Lung (tissue), 11 donors: ENCODE measurements at regions not wholly inside any gene's neighbourhood (a gene's known extent, or its start where the extent isn't known, plus 50 kb on each side); places are given as distances from the start of the nearest gene placed in this dataset.
"Not testable (repeated sequence)": the region's sequence is repeated elsewhere in the genome, so short reads cannot be mapped to it uniquely, and the experiment has no call there.

Source experiments
- ATAC-seq: fragments of 200-7000 bp; cut with Tn5 transposase; one replicate; pipeline ENCODE4 v1.9.1; 2020; ENCODE audit warnings: moderate number of reproducible peaks; ENCODE audit not compliant: insufficient read depth, low FRiP score
- DNase-seq, 3 donors: peaks; one replicate each; pipeline ENCODE4 v3.0.0-alpha.2; 2013 to 2017
- H3K27ac ChIP-seq, 2 donors: one replicate each; pipeline ENCODE4 v1.5.1; 2013; ENCODE audit warnings: mild to moderate bottlenecking in 2 of 2, moderate library complexity in 2 of 2, control low read depth in 1 of 2, inconsistent platforms in 1 of 2, low read depth in 1 of 2, low read length in 1 of 2
- H3K27me3 ChIP-seq, 3 donors: one replicate each; pipeline ENCODE4 v1.5.1; 2013; ENCODE audit warnings: low read length in 2 of 3; ENCODE audit not compliant: control insufficient read depth in 3 of 3, insufficient read depth in 3 of 3
- H3K36me3 ChIP-seq, 4 donors: one replicate each; pipeline ENCODE4 v1.5.1; 2013; ENCODE audit warnings: low read length in 4 of 4, mild to moderate bottlenecking in 1 of 4, moderate library complexity in 1 of 4; ENCODE audit not compliant: control insufficient read depth in 4 of 4, insufficient read depth in 4 of 4
- H3K4me1 ChIP-seq, 5 donors: one replicate each; pipeline ENCODE4 v1.5.1; 2013; ENCODE audit warnings: low read length in 5 of 5, mild to moderate bottlenecking in 2 of 5, moderate library complexity in 1 of 5; ENCODE audit not compliant: control insufficient read depth in 5 of 5, insufficient read depth in 5 of 5
- H3K4me3 ChIP-seq: one replicate; pipeline ENCODE4 v1.5.1; 2013; ENCODE audit warnings: mild to moderate bottlenecking, control low read depth, moderate library complexity
- H3K9ac ChIP-seq, 2 donors: one replicate each; pipeline ENCODE4 v1.5.1; 2013; ENCODE audit warnings: low read length in 2 of 2, control low read depth in 1 of 2; ENCODE audit not compliant: insufficient read depth in 1 of 2
- H3K9me3 ChIP-seq, 4 donors: one replicate each; pipeline ENCODE4 v1.5.1; 2013; ENCODE audit warnings: low read length in 3 of 4, mild to moderate bottlenecking in 1 of 4, moderate library complexity in 1 of 4; ENCODE audit not compliant: control insufficient read depth in 4 of 4, insufficient read depth in 3 of 4
- WGBS, 2 donors: extraction: QIAGEN DNeasy Blood & Tissue Kit; methylation state at CpG; one replicate each; pipeline ENCODE4 v1.1.7; 2013; 5-methylcytosine and 5-hydroxymethylcytosine counted together
- TF ChIP-seq, protein P1 (sequence below): IDR thresholded peaks from 2 replicates; pipeline ENCODE4 v1.5.1; 2012; ENCODE audit warnings: mild to moderate bottlenecking; ENCODE audit errors: control extremely low read depth, extremely low read depth
- donor health status: control.
- donor health status: control.
- donor health status: Bipolar disorder and iron deficiency.
- donor health status: healthy.
- donor health status: DM: yes; HTN: yes; CAD: no.

DNA sequence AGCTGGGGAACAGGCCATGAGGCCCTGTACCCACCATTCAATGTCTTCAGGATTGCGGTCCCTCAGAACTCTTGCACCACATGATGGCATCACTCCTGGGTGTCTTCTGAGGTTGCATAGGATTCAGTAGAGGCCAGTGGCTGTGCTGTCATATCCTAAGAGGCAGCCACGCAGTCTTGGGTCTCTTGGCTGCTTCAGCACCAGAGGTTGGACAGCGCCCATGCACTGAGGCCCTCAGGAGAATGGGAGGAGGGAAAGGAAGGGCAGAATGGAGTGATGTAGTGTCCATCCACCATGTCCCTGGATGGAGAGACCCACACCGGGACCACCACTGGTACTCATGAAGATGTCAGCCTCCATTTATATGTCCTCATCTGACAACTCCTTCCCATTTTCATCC, 439.9 kb downstream of the TUBA3C start:
- H3K9me3 ChIP-seq, H3K4me1 ChIP-seq, ATAC-seq, H3K27me3 ChIP-seq, H3K36me3 ChIP-seq, H3K27ac ChIP-seq, H3K9ac ChIP-seq, H3K4me3 ChIP-seq, DNase-seq: not testable (repeated sequence)
- WGBS, 2 donors, result 66 to 69% methylated on average over 4 of the region's 4 CpGs

DNA sequence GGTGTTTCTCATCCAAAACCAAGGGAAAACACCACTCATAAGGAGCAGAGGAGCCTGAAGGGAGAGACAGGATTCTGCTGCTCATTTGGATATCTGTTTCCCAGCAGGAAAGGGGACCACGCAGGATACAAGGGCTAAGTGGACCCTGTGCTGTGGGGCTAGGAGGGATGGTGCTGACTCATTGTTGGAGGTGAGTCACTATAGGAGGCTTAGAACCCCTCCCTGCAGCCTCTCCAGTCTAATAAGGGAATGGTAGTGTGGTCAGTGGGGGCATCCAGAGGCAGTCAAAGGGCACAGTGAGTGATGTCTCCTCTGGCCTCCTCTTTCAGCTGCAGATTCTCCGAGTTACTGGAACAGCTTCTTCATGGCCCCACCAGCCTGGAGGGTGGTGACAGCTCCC, 442.3 kb downstream of the TUBA3C start:
- Histone ChIP-seq H3K36me3 (no peaks in the 10 kb centered on the region), H3K9ac (no peak overlapping the region), H3K9me3 (peaks cover 0 to 2% (median 0%) of the 10 kb centered on the region in 4 donors), H3K27me3 (no peaks in the 10 kb centered on the region), H3K4me1 (no peaks in the 10 kb centered on the region), H3K27ac (no peak overlapping the region), H3K4me3 (no peak overlapping the region)
- ATAC-seq, result no peak
- TF ChIP-seq, protein P1, sequence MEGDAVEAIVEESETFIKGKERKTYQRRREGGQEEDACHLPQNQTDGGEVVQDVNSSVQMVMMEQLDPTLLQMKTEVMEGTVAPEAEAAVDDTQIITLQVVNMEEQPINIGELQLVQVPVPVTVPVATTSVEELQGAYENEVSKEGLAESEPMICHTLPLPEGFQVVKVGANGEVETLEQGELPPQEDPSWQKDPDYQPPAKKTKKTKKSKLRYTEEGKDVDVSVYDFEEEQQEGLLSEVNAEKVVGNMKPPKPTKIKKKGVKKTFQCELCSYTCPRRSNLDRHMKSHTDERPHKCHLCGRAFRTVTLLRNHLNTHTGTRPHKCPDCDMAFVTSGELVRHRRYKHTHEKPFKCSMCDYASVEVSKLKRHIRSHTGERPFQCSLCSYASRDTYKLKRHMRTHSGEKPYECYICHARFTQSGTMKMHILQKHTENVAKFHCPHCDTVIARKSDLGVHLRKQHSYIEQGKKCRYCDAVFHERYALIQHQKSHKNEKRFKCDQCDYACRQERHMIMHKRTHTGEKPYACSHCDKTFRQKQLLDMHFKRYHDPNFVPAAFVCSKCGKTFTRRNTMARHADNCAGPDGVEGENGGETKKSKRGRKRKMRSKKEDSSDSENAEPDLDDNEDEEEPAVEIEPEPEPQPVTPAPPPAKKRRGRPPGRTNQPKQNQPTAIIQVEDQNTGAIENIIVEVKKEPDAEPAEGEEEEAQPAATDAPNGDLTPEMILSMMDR, result no peak
- 72 to 75% methylated on average over 2 of the region's 2 CpGs for WGBS, 2 donors
- DNase-seq, result no peak

DNA sequence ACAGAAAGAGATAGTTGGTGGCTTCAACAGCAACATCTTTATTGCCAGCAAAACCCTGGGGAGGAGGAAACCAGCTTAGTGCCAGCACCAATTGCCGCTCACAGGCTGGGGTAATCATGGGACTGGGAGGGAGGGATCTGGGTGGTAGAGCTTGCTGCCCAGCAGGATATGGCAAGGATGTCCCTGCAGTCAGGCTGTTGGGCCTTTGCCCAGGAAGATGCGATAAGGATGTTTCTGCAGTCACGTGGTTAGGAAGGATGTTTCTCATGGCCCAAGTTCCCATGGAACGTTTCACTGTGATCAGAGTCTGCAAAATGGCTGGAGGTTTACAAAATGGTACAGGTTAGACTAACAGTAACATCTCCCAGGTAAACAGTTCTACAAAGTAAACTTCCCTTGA, 443.5 kb downstream of the TUBA3C start:
- H3K9me3 ChIP-seq, DNase-seq, H3K36me3 ChIP-seq, H3K27me3 ChIP-seq, H3K4me3 ChIP-seq, ATAC-seq, H3K9ac ChIP-seq, H3K27ac ChIP-seq, H3K4me1 ChIP-seq: not testable (repeated sequence)
- WGBS, 2 donors, result 66 to 73% methylated on average over 4 of the region's 4 CpGs

DNA sequence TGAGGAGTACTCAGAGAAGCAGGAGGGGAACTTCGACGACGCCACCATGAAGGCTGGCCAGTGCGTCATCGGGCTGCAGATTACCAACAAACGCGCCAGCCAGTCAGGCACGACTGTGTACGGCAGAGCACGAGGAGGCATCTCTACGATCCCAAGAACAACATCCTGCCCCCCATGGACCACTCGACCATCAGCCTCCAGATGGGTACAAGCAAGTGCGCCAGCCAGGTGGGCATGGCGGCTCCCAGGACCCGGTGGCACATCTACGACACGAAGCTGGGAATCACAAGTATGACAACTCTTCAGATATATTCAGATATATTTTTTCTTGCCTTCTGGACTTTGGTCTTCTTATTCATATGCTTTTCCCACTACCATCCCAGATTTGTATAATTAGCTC, 454.5 kb downstream of the TUBA3C start:
- H3K27me3 ChIP-seq, H3K27ac ChIP-seq, DNase-seq, H3K9ac ChIP-seq, H3K36me3 ChIP-seq, H3K4me3 ChIP-seq, H3K9me3 ChIP-seq, ATAC-seq, H3K4me1 ChIP-seq: not testable (repeated sequence)
- 91 to 93% methylated on average over 17 of the region's 17 CpGs for WGBS, 2 donors

DNA sequence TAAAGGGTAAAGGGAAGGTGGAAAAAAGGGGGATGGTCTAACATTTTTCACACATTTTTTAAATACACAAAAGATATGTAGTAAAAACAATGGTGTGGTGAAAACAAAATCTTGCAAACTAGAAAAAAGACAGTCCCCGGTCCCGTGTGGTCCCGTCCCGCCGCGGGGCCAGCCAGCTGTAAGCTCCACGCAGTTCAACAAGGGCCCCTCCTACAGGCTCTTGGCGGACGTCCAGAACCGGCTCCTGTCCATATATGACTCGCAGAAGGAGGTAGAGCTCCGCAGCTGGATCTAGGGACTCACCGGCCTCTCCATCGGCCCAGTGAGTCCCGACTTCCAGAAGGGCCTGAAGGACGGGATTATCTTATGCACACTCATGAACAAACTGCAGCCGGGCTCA, 455.1 kb downstream of the TUBA3C start:
- ATAC-seq, H3K9ac ChIP-seq, H3K4me1 ChIP-seq, H3K4me3 ChIP-seq, DNase-seq, H3K27ac ChIP-seq, H3K27me3 ChIP-seq, H3K9me3 ChIP-seq, H3K36me3 ChIP-seq: not testable (repeated sequence)
- WGBS, 2 donors, result 91 to 92% methylated on average over 17 of the region's 17 CpGs

DNA sequence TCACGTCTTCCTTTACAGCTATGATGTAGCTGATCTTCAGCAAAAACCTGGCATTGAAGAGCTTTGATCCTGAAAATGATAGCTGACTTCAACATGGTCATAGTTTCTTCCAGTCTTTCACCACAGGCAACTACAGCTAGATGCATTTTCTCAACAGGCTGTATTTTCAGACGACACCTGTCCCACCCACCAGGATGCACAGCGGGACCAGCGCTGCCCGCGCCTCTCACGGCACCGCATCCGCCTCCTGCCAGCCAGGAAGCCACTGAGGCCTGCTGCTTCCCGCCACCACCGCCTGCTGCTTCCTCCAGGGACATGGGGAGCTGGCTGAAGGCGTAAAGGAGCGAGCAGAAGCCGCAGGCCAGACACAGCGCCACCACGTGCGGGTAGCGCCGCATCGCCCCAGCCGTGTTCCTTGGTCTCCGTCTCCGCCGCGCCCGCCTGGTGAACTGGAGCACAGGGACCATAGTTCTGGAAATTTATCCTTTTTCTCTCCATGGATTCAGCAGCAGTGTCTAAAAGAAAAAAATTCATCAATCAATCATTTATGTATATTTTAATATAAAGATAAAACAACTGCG, 456.3 kb downstream of the TUBA3C start:
- not testable (repeated sequence) for DNase-seq, H3K9ac ChIP-seq, H3K36me3 ChIP-seq, H3K9me3 ChIP-seq, H3K4me3 ChIP-seq, H3K27me3 ChIP-seq, ATAC-seq, H3K4me1 ChIP-seq, H3K27ac ChIP-seq
- 39 to 53% methylated on average over 3 to 10 of the region's 27 CpGs for WGBS, 2 donors
